Activated CD4-positive, alpha-beta T cell treated with anti-CD3 and anti-CD28 coated beads, Interleukin-2, amount 10 ng/mL, durations not matched to agents 24 days and 14 days (primary cell): ENCODE measurements at regions not wholly inside any gene's neighbourhood (a gene's known extent, or its start where the extent isn't known, plus 50 kb on each side); places are given as distances from the start of the nearest gene placed in this dataset.
"Not testable (repeated sequence)": the region's sequence is repeated elsewhere in the genome, so short reads cannot be mapped to it uniquely, and the experiment has no call there.

ENCODE experiments used
- DNase-seq: peaks from one replicate; pipeline ENCODE4 v3.0.0; 2022
- H3K27ac Mint-ChIP-seq: one replicate; pipeline ENCODE4 v1.8.0; 2022; ENCODE audit warnings: mild to moderate bottlenecking, mixed read lengths
- H3K27me3 Mint-ChIP-seq: one replicate; pipeline ENCODE4 v1.8.0; 2022; ENCODE audit warnings: mixed read lengths
- H3K36me3 Mint-ChIP-seq: one replicate; pipeline ENCODE4 v1.8.0; 2022; ENCODE audit warnings: low read depth, mild to moderate bottlenecking, mixed read lengths
- H3K4me1 Mint-ChIP-seq: one replicate; pipeline ENCODE4 v1.8.0; 2021; ENCODE audit warnings: mixed read lengths
- H3K4me3 Mint-ChIP-seq: one replicate; pipeline ENCODE4 v1.8.0; 2022; ENCODE audit warnings: mild to moderate bottlenecking, moderate library complexity, mixed read lengths
- H3K9me3 Mint-ChIP-seq: one replicate; pipeline ENCODE4 v1.8.0; 2021; ENCODE audit warnings: mixed read lengths
- intact Hi-C: fragments of 100-400 bp; cut with micrococcal nuclease; formaldehyde crosslinking; loops from one replicate; pipeline ENCODE4 v1.15.1; 2023

DNA sequence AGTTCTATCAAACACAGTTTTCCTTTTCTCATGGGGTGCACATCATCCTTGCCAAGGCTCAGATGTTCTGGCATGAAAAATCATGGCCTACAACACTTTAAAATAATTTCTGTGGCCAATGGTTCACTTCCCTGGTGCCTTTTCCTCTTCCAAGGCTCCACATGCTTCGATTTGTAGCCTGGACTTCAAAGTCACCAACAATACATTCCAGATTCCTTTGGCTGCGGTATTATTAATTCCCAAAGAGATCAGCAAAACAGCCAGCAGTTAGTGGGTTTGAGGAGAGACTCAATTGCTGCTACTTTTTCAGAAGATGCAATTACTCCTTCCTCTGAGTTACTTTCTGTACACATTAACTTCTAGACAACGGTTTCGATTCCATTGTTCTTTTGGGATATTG, 80.3 kb upstream of the CCDC80 start:
- Mint-ChIP-seq H3K4me1 (no peaks in the 10 kb centered on the region), H3K27ac (no peak overlapping the region), H3K27me3 (peaks cover 14% of the 10 kb centered on the region), H3K4me3 (no peak overlapping the region), H3K36me3 (no peaks in the 10 kb centered on the region), H3K9me3 (peaks cover 5% of the 10 kb centered on the region)
- no peak for DNase-seq
- intact Hi-C loops = no loop called here

DNA sequence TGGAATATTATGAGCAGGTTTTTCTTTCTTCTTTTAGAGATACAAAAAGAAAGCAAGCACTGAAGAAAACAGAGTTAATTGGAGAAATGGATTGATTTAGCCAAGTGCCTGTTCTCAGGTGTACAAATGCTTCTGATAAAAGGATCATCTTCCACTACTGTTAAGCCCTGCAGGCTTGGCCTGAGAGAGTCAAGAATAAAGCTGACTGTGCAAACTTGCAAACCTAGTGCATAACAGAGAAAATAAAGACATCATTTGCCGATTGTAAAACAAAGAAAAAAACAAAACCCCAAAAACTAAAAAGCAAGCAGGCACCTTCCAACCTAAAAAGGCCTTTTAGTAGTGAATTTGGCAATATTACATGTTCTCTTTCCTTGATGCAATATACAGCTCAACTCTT, 78.0 kb upstream of the CCDC80 start:
- H3K36me3 Mint-ChIP-seq = no peaks in the 10 kb centered on the region
- H3K9me3 Mint-ChIP-seq = peaks cover 5% of the 10 kb centered on the region
- no peak overlapping the region for H3K4me3 Mint-ChIP-seq
- no peak for DNase-seq
- no peak overlapping the region for H3K27ac Mint-ChIP-seq
- intact Hi-C loops = no loop called here
- no peaks in the 10 kb centered on the region for H3K4me1 Mint-ChIP-seq
- H3K27me3 Mint-ChIP-seq = peaks cover 17% of the 10 kb centered on the region

- H3K4me3 Mint-ChIP-seq = no peak overlapping the region
- H3K36me3 Mint-ChIP-seq = no peaks in the 10 kb centered on the region
- no peak overlapping the region for H3K27ac Mint-ChIP-seq
- H3K9me3 Mint-ChIP-seq = peaks cover 8% of the 10 kb centered on the region
- intact Hi-C loops = no loop called here
- H3K4me1 Mint-ChIP-seq = no peaks in the 10 kb centered on the region
- no peak for DNase-seq
- peaks cover 17% of the 10 kb centered on the region for H3K27me3 Mint-ChIP-seq
Measured at GRCh38 chr3:112718516-112718915, 77.6 kb upstream of the CCDC80 start.

GRCh38 chr3:112709911-112710310, 69.0 kb upstream of the CCDC80 start:
- Mint-ChIP-seq H3K4me3 (no peak overlapping the region), H3K36me3 (no peaks in the 10 kb centered on the region), H3K9me3 (peaks cover 23% of the 10 kb centered on the region), H3K4me1 (no peaks in the 10 kb centered on the region), H3K27me3 (peaks cover 56% of the 10 kb centered on the region), H3K27ac (no peak overlapping the region)
- no peak for DNase-seq
- intact Hi-C loops = no loop called here

- no peaks in the 10 kb centered on the region for H3K4me1 Mint-ChIP-seq
- H3K9me3 Mint-ChIP-seq = peaks cover 21% of the 10 kb centered on the region
- intact Hi-C loops = no loop called here
- H3K27ac Mint-ChIP-seq = no peak overlapping the region
- H3K4me3 Mint-ChIP-seq = no peak overlapping the region
- peaks cover 36% of the 10 kb centered on the region for H3K27me3 Mint-ChIP-seq
- no peak for DNase-seq
- H3K36me3 Mint-ChIP-seq = no peaks in the 10 kb centered on the region
Measured at GRCh38 chr3:112699436-112699978, 58.6 kb upstream of the CCDC80 start.

DNA sequence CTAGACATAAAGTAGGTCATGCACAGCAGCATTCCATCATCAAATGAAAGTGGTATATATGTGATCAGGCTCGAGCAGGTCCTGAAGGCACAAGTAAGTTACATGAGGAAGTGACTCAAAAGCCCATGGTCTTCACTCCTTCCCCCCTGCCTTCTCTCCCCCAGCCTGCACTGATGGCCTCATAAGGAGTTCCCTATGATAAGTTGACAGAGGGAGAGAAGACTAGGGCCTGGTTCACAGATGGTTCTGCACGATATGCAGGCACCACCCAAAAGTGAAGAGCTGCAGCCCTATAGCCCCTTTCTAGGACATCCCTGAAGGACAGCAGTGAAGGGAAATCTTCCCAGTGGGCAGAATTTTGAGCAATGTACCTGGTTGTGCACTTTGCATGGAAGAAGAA, 57.5 kb upstream of the CCDC80 start:
- H3K4me1 Mint-ChIP-seq, H3K36me3 Mint-ChIP-seq, H3K4me3 Mint-ChIP-seq, DNase-seq, intact Hi-C loops, H3K27ac Mint-ChIP-seq: not testable (repeated sequence)
- Mint-ChIP-seq H3K27me3 (peaks cover 26% of the 10 kb centered on the region), H3K9me3 (peaks cover 19% of the 10 kb centered on the region)

- intact Hi-C loops, H3K4me1 Mint-ChIP-seq, H3K27me3 Mint-ChIP-seq, H3K27ac Mint-ChIP-seq, DNase-seq, H3K36me3 Mint-ChIP-seq, H3K4me3 Mint-ChIP-seq: not testable (repeated sequence)
- H3K9me3 Mint-ChIP-seq = peaks cover 22% of the 10 kb centered on the region
Measured at GRCh38 chr3:112696244-112696643, 55.3 kb upstream of the CCDC80 start.

- DNase-seq, H3K4me3 Mint-ChIP-seq, H3K4me1 Mint-ChIP-seq, intact Hi-C loops, H3K27ac Mint-ChIP-seq, H3K27me3 Mint-ChIP-seq, H3K36me3 Mint-ChIP-seq: not testable (repeated sequence)
- H3K9me3 Mint-ChIP-seq = peaks cover 24% of the 10 kb centered on the region
Measured at GRCh38 chr3:112695377-112696108, 54.6 kb upstream of the CCDC80 start.

GRCh38 chr3:112694906-112695305, 54.0 kb upstream of the CCDC80 start:
- intact Hi-C loops = not testable (repeated sequence)

DNA sequence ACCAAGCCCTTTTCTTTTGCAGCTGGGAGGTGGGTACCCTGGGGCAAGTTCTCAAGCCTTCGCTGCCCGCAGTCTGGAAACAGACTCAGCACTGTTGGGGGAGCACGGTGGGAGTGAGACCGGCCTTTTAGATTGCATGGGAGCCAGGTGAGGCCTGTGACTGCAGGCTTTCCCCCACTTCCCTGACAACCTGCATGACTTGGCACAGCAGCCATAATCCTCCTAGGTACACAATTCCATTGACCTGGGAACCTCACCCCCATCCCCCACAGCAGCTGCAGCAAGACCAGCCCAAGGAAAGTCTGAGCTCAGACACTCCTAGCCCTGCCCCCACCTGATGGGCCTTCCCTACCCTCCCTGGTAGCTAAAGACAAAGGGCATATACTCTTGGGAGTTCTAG, 52.2 kb upstream of the CCDC80 start:
- Mint-ChIP-seq H3K27me3 (no peaks in the 10 kb centered on the region), H3K36me3 (no peaks in the 10 kb centered on the region), H3K27ac (no peak overlapping the region), H3K4me1 (peaks cover 12% of the 10 kb centered on the region), H3K4me3 (no peak overlapping the region), H3K9me3 (peaks cover 20% of the 10 kb centered on the region)
- intact Hi-C loops = no loop called here
- DNase-seq = no peak

More at GRCh38 chr3:112694906-112695305, 54.0 kb upstream of the CCDC80 start:
- not testable (repeated sequence) for H3K4me3 Mint-ChIP-seq, H3K4me1 Mint-ChIP-seq, H3K27me3 Mint-ChIP-seq, DNase-seq, H3K36me3 Mint-ChIP-seq, H3K27ac Mint-ChIP-seq
- H3K9me3 Mint-ChIP-seq = peaks cover 24% of the 10 kb centered on the region
